ENCODE measurements at regions not wholly inside any gene's neighbourhood (a gene's known extent, or its start where the extent isn't known, plus 50 kb on each side); places are given as distances from the start of the nearest gene placed in this dataset.

DNA sequence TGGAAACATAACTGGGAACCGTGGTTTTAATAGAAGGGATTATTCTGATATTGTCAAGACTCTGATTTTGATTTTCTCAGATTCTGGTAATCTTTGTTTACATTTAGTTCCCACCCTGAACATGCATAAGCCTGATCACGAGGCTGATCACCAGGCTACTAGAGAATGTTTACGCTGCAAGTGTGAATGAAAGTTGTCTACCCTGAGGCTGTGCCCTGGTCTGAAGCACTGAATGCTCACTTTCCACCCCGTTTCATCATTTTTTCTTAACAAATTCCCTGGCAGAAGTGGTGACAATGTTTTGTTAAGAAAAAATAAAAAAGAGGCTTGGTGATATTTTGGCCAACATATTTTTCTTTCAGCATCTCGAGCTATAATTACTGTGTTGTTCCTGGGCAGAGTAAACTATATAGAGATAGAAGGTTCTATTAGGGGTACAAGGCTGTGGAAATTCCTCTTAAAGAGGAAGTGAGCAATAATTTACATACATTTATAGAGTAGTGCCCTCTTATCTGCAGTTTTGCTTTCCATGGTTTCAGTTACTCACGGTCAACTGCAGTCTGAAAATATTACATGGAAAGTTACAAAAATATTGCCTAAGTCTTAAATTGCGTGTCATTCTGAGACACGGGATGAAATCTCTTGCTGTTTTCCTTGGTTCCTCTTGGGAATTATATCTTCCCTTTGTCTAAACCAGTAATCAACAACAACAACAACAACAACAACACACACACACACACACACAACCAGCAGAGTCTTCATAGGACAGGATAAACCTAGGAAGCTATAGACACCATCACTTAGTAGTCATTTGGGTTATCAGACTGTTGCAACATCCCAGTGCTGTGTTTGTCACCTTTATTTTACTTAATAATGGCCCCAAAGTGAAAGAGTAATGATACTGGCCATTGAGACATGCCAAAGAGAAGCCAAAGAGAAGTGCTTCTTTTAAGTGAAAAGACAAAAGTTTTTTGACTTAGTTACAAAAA, 566.6 kb upstream of the CITED2 start:
- no peak for DNase-seq
- peaks cover 0 to 8% of the 10 kb centered on the region in 2 donors for H3K4me1 ChIP-seq (replicated peaks in 1 of 2)
- no peak overlapping the region for H3K4me3 ChIP-seq
- no peak overlapping the region for H3K27ac ChIP-seq
- intact Hi-C loops (cut with DNase I), result no loop called here
- no peaks in the 10 kb centered on the region for H3K36me3 ChIP-seq (replicated peaks in 1 of 2)
- H3K9me3 ChIP-seq (replicated peaks in 1 of 3), result no peaks in the 10 kb centered on the region
- WGBS, 4 donors, result 64 to 73% (median 70%) methylated on average over 8 of the region's 8 CpGs
- H3K27me3 ChIP-seq, result no peaks in the 10 kb centered on the region
- no peak for TF ChIP-seq POLR2A (IDR thresholded peaks at IDR 0.05)
- TF ChIP-seq, protein P1, sequence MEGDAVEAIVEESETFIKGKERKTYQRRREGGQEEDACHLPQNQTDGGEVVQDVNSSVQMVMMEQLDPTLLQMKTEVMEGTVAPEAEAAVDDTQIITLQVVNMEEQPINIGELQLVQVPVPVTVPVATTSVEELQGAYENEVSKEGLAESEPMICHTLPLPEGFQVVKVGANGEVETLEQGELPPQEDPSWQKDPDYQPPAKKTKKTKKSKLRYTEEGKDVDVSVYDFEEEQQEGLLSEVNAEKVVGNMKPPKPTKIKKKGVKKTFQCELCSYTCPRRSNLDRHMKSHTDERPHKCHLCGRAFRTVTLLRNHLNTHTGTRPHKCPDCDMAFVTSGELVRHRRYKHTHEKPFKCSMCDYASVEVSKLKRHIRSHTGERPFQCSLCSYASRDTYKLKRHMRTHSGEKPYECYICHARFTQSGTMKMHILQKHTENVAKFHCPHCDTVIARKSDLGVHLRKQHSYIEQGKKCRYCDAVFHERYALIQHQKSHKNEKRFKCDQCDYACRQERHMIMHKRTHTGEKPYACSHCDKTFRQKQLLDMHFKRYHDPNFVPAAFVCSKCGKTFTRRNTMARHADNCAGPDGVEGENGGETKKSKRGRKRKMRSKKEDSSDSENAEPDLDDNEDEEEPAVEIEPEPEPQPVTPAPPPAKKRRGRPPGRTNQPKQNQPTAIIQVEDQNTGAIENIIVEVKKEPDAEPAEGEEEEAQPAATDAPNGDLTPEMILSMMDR (IDR thresholded peaks at IDR 0.05), result no peak

DNA sequence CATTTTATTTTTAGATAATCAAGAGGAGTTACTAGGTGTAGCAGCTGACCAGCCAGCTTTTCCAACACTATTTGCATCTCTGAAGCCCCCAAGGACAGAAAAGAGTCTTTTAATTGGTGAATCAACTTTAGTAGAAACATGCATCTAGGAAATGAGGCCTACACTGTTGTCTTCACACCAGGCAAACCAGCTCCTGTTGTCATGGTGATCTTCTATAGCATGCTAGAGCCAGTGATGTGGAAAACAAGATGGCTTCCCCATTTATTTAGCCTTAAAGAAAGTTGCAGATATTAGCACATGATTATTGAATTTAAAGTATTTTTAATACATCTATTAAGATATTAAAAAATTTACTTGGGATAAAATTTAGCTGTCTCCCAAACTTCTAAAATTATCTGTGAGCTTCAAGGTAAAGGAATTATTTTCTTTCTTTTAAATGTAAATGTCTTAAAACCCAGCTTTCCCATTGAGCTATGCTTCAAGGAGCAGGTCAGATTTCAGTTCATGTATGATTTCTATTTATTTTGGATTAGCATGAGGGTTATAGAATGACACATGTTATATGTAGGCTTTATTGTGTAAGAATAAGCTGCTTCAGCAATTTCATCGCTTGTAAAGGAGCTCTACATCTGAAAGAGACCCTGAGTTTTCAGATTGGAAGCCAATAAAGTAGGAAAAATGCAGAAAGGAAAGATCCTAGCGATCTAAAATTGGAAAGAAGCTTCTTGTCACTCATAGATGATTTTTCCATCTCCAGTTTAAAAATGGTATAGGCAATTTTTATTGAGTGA, 564.9 kb upstream of the CITED2 start:
- Histone ChIP-seq H3K27me3 (no peaks in the 10 kb centered on the region), H3K4me1 (replicated peaks in 1 of 2) (peaks cover 0 to 8% of the 10 kb centered on the region in 2 donors), H3K9me3 (replicated peaks in 1 of 3) (no peaks in the 10 kb centered on the region), H3K27ac (no peak overlapping the region), H3K4me3 (no peak overlapping the region), H3K36me3 (replicated peaks in 1 of 2) (no peaks in the 10 kb centered on the region)
- no peak for DNase-seq
- TF ChIP-seq, protein P1 (IDR thresholded peaks at IDR 0.05), result no peak
- no peak for TF ChIP-seq POLR2A (IDR thresholded peaks at IDR 0.05)
- 90 to 96% (median 93%) methylated on average over 2 of the region's 2 CpGs for WGBS, 4 donors
- intact Hi-C loops (cut with DNase I), result no loop called here

DNA sequence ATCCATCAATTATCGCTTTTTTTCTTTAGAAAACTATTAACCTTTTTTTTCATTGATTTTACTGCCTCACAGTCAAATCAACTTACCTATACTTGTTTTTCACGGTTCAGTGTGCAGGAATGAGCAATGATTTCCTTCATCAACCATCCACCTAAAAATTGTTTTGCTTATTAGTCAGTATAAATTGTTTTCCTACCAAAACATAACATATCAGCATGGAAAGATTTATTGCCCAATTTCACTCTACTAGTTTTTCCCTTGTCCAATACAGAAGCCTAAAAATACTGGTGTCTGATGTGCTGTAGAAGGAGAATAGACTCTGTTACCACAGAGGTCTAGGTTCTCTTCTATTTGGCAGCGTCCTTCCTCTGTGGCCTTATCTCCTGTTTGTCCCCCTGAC, 558.2 kb upstream of the CITED2 start:
- no peak for DNase-seq
- intact Hi-C loops (cut with DNase I), result no loop called here
- no peak overlapping the region for H3K27ac ChIP-seq
- no peaks in the 10 kb centered on the region for H3K4me1 ChIP-seq (replicated peaks in 1 of 2)
- 83 to 89% (median 86%) methylated on average over 3 of the region's 3 CpGs for WGBS, 4 donors
- H3K27me3 ChIP-seq, result no peaks in the 10 kb centered on the region
- no peaks in the 10 kb centered on the region for H3K36me3 ChIP-seq (replicated peaks in 1 of 2)
- TF ChIP-seq, protein P1 (IDR thresholded peaks at IDR 0.05), result no peak
- TF ChIP-seq POLR2A (IDR thresholded peaks at IDR 0.05), result no peak
- H3K9me3 ChIP-seq (replicated peaks in 1 of 3), result no peaks in the 10 kb centered on the region
- no peak overlapping the region for H3K4me3 ChIP-seq

DNA sequence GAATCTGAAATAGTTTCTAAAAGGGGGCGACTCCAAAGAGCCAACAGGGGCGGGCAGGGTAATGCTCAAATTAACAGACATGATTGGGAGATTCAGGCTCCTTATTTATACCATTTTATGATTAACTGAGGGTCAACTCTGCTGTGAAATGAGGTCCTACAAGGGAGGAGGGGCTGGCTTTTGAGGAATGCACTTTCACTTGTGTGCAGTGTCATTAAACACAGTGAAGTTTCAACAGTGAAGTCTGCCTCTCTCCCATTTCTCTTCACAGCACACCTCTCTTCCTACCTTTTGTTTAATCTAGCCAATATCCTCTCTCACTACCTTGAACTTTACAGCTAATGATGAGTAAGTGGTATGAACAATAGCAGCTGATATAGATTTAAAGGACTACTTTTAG, 557.3 kb upstream of the CITED2 start:
- 86 to 94% (median 91%) methylated on average over 2 of the region's 2 CpGs for WGBS, 4 donors
- TF ChIP-seq, protein P1 (IDR thresholded peaks at IDR 0.05), result no peak
- no peak for TF ChIP-seq POLR2A (IDR thresholded peaks at IDR 0.05)
- Histone ChIP-seq H3K4me1 (replicated peaks in 1 of 2) (peaks cover 2 to 4% of the 10 kb centered on the region in 2 donors), H3K36me3 (replicated peaks in 1 of 2) (no peaks in the 10 kb centered on the region), H3K4me3 (no peak overlapping the region), H3K9me3 (replicated peaks in 1 of 3) (no peaks in the 10 kb centered on the region), H3K27me3 (no peaks in the 10 kb centered on the region), H3K27ac (no peak overlapping the region)
- intact Hi-C loops (cut with DNase I), result no loop called here
- DNase-seq, result no peak
